T-helper 1 cell treated with Interleukin-12 subunit alpha and Interleukin-12 subunit beta and Interleukin-4 antibody, amounts not matched to agents 30 μg/mL and 1 μg/mL, for 36 hours (primary cell): ENCODE measurements at regions not wholly inside any gene's neighbourhood (a gene's known extent, or its start where the extent isn't known, plus 50 kb on each side); places are given as distances from the start of the nearest gene placed in this dataset.
"Not testable (repeated sequence)": the region's sequence is repeated elsewhere in the genome, so short reads cannot be mapped to it uniquely, and the experiment has no call there.

ENCODE experiments used
- H3K27ac Mint-ChIP-seq: one replicate; pipeline ENCODE4 v1.8.0; 2021; ENCODE audit warnings: mild to moderate bottlenecking, mixed read lengths
- H3K27me3 Mint-ChIP-seq: one replicate; pipeline ENCODE4 v1.8.0; 2021; ENCODE audit warnings: low read depth, mixed read lengths
- H3K36me3 Mint-ChIP-seq: one replicate; pipeline ENCODE4 v1.8.0; 2021; ENCODE audit warnings: low read depth, mixed read lengths
- H3K4me1 Mint-ChIP-seq: one replicate; pipeline ENCODE4 v1.8.0; 2021; ENCODE audit warnings: low read depth, mixed read lengths
- H3K4me3 Mint-ChIP-seq: one replicate; pipeline ENCODE4 v1.8.0; 2021; ENCODE audit warnings: mild to moderate bottlenecking, moderate library complexity, mixed read lengths
- H3K9me3 Mint-ChIP-seq: one replicate; pipeline ENCODE4 v1.8.0; 2021; ENCODE audit warnings: mixed read lengths

- H3K27ac Mint-ChIP-seq = no peak overlapping the region
- no peaks in the 10 kb centered on the region for H3K4me1 Mint-ChIP-seq
Observed at GRCh38 chr20:12925863-12926793, 82.6 kb upstream of the SPTLC3 start.

GRCh38 chr20:12927489-12927888, 81.3 kb upstream of the SPTLC3 start:
- Mint-ChIP-seq H3K27me3 (peaks cover 5% of the 10 kb centered on the region), H3K9me3 (no peaks in the 10 kb centered on the region), H3K27ac (no peak overlapping the region), H3K4me1 (no peaks in the 10 kb centered on the region), H3K4me3 (no peak overlapping the region), H3K36me3 (no peaks in the 10 kb centered on the region)

More at GRCh38 chr20:12925863-12926793, 82.6 kb upstream of the SPTLC3 start:
- H3K36me3 Mint-ChIP-seq = no peaks in the 10 kb centered on the region
- no peaks in the 10 kb centered on the region for H3K9me3 Mint-ChIP-seq
- H3K4me3 Mint-ChIP-seq = no peak overlapping the region
- no peaks in the 10 kb centered on the region for H3K27me3 Mint-ChIP-seq

GRCh38 chr20:12928358-12928754, 80.4 kb upstream of the SPTLC3 start:
- no peak overlapping the region for H3K4me3 Mint-ChIP-seq
- H3K27ac Mint-ChIP-seq = no peak overlapping the region
- H3K27me3 Mint-ChIP-seq = peaks cover 5% of the 10 kb centered on the region
- no peaks in the 10 kb centered on the region for H3K4me1 Mint-ChIP-seq
- H3K36me3 Mint-ChIP-seq = no peaks in the 10 kb centered on the region
- H3K9me3 Mint-ChIP-seq = no peaks in the 10 kb centered on the region

DNA sequence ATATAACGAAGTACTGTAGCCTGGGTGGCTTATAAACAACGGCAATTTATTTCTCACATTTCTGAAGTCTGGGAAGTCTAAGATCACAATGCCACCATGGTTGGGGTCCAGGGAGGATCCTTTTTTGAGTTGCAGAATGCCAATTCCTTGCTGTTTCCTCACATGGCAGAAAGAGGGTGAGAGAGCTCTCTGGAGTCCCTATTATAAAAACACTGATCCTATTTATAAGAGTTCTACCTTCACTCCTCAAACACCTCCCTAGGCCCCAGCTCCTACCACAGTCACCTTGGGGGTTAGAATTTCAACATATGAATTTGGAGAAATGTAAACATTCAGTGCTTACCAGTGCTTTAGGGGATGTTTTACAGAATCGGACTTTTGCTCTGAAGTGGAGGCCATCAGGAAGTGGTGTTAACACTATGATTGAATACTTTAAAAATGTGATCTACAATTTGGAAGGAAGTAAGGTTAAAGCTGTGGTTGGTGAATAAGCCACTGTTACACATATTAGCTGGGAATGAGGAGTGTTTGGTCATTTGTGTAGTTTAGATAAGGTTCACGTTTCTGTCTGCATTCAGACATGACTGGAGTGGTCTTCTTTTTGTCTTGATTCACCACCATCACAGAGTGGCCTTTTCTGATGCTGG, 79.9 kb upstream of the SPTLC3 start:
- Mint-ChIP-seq H3K36me3 (no peaks in the 10 kb centered on the region), H3K4me3 (no peak overlapping the region), H3K4me1 (no peaks in the 10 kb centered on the region), H3K9me3 (no peaks in the 10 kb centered on the region), H3K27ac (no peak overlapping the region), H3K27me3 (peaks cover 5% of the 10 kb centered on the region)

DNA sequence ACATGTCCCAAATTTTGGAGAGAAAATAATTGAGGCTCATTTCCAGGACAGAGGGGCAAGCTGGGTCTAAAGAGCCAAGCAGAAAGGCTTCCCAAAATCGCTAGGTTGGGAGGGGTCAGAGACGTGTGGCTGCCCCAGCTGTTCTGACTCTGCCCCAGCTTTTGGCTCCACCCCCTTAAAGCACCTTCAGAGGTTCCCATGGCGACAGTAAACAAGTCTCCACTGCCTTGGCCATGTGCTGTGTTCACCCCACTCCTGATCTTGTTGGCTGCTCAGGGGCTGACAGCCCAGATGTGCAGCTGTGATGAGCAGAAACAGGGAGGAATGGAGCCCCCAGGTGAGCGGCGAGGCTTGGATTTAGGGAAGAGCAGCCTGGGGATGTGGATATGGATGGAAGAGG, 72.8 kb upstream of the SPTLC3 start:
- Mint-ChIP-seq H3K9me3 (no peaks in the 10 kb centered on the region), H3K27ac (no peak overlapping the region), H3K4me1 (no peaks in the 10 kb centered on the region)

DNA sequence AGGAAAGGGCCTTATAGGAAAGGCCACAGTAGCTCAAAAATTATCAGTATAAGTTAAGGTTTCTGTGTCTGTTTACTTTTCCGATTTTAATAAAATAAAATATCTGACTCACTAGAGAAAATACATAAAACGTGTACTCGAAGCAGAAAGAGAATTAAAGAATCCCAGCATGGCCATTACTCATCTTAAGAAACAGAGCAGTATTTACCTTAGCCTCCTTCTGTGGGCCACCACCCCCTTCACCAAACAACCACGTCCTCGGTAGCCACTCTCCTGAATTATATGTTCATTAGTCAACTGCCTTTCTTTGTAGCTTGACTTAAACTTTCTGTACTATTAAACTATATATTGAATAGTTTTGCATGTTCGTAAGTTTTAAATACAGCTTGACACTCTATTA, 72.2 kb upstream of the SPTLC3 start:
- peaks cover 3% of the 10 kb centered on the region for H3K27me3 Mint-ChIP-seq
- H3K4me3 Mint-ChIP-seq = no peak overlapping the region
- no peak overlapping the region for H3K27ac Mint-ChIP-seq
- H3K36me3 Mint-ChIP-seq = no peaks in the 10 kb centered on the region
- H3K9me3 Mint-ChIP-seq = no peaks in the 10 kb centered on the region
- no peaks in the 10 kb centered on the region for H3K4me1 Mint-ChIP-seq

More for the DNA sequence above, 72.8 kb upstream of the SPTLC3 start:
- Mint-ChIP-seq H3K36me3 (no peaks in the 10 kb centered on the region), H3K4me3 (no peak overlapping the region), H3K27me3 (peaks cover 5% of the 10 kb centered on the region)

DNA sequence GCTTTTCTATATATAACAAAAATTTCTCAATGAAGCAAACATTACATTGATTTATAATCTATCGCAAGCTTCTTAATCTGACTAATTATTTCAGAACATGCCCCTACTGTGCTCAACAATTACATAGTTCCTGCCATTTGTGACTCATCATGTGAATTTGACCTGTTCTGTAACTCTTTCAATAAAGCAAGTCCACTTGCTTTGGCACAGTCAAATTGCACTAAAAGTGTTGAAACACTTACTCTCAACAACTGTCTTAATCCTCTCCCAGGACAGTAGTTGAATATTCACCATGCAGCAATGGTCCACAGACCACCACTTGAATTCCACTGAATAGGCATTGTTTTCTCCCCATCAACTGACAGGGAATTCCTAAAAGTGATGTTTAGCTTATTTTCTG, 67.7 kb upstream of the SPTLC3 start:
- no peaks in the 10 kb centered on the region for H3K9me3 Mint-ChIP-seq
- no peaks in the 10 kb centered on the region for H3K4me1 Mint-ChIP-seq
- H3K27me3 Mint-ChIP-seq = no peaks in the 10 kb centered on the region
- no peaks in the 10 kb centered on the region for H3K36me3 Mint-ChIP-seq
- H3K4me3 Mint-ChIP-seq = no peak overlapping the region
- H3K27ac Mint-ChIP-seq = no peak overlapping the region

- no peaks in the 10 kb centered on the region for H3K9me3 Mint-ChIP-seq
- H3K27me3 Mint-ChIP-seq = no peaks in the 10 kb centered on the region
- H3K27ac Mint-ChIP-seq = no peak overlapping the region
- H3K36me3 Mint-ChIP-seq = no peaks in the 10 kb centered on the region
- no peaks in the 10 kb centered on the region for H3K4me1 Mint-ChIP-seq
- no peak overlapping the region for H3K4me3 Mint-ChIP-seq
Observed at GRCh38 chr20:12942123-12942522, 66.6 kb upstream of the SPTLC3 start.

- H3K4me3 Mint-ChIP-seq = no peak overlapping the region
- H3K27ac Mint-ChIP-seq = no peak overlapping the region
- H3K27me3 Mint-ChIP-seq = no peaks in the 10 kb centered on the region
- H3K9me3 Mint-ChIP-seq = no peaks in the 10 kb centered on the region
- H3K4me1 Mint-ChIP-seq = no peaks in the 10 kb centered on the region
- no peaks in the 10 kb centered on the region for H3K36me3 Mint-ChIP-seq
Observed at GRCh38 chr20:12946789-12947188, 62.0 kb upstream of the SPTLC3 start.

DNA sequence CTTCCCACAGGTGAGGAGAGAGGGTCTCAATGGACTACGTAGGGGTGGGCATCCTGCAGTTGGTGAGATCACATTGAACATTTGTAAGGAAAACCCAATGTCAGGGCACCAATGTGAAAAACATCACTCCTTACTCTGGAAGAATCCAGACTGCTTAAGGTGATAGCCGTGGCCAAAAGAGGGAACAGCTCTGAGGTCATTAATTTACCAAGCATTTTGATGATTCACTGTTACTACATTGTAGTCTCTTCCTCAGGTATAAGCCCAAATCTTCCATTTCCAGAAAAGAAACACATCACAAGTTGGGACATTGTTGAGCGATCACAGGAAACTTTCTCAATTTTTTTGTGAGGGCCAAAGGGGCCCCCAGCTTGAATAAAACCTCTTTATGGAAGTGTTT, 61.1 kb upstream of the SPTLC3 start:
- Mint-ChIP-seq H3K4me1 (no peaks in the 10 kb centered on the region), H3K4me3 (no peak overlapping the region), H3K36me3 (no peaks in the 10 kb centered on the region), H3K27ac (no peak overlapping the region), H3K9me3 (no peaks in the 10 kb centered on the region), H3K27me3 (no peaks in the 10 kb centered on the region)

GRCh38 chr20:12949429-12949980, 59.3 kb upstream of the SPTLC3 start:
- H3K4me1 Mint-ChIP-seq = no peaks in the 10 kb centered on the region
- no peak overlapping the region for H3K27ac Mint-ChIP-seq
- H3K4me3 Mint-ChIP-seq = no peak overlapping the region
- no peaks in the 10 kb centered on the region for H3K27me3 Mint-ChIP-seq
- no peaks in the 10 kb centered on the region for H3K9me3 Mint-ChIP-seq
- H3K36me3 Mint-ChIP-seq = no peaks in the 10 kb centered on the region

- H3K36me3 Mint-ChIP-seq, H3K9me3 Mint-ChIP-seq, H3K27me3 Mint-ChIP-seq, H3K4me1 Mint-ChIP-seq, H3K4me3 Mint-ChIP-seq, H3K27ac Mint-ChIP-seq: not testable (repeated sequence)
Observed at GRCh38 chr20:12954254-12954653, 54.5 kb upstream of the SPTLC3 start.

GRCh38 chr20:12955611-12956010, 53.2 kb upstream of the SPTLC3 start:
- peaks cover 3% of the 10 kb centered on the region for H3K27me3 Mint-ChIP-seq
- no peak overlapping the region for H3K27ac Mint-ChIP-seq
- no peaks in the 10 kb centered on the region for H3K9me3 Mint-ChIP-seq
- H3K4me3 Mint-ChIP-seq = no peak overlapping the region
- H3K36me3 Mint-ChIP-seq = no peaks in the 10 kb centered on the region
- H3K4me1 Mint-ChIP-seq = no peaks in the 10 kb centered on the region

- no peaks in the 10 kb centered on the region for H3K36me3 Mint-ChIP-seq
- H3K27me3 Mint-ChIP-seq = peaks cover 3% of the 10 kb centered on the region
- H3K27ac Mint-ChIP-seq = no peak overlapping the region
- no peak overlapping the region for H3K4me3 Mint-ChIP-seq
- no peaks in the 10 kb centered on the region for H3K9me3 Mint-ChIP-seq
- no peaks in the 10 kb centered on the region for H3K4me1 Mint-ChIP-seq
Observed at GRCh38 chr20:12956303-12956702, 52.5 kb upstream of the SPTLC3 start.

DNA sequence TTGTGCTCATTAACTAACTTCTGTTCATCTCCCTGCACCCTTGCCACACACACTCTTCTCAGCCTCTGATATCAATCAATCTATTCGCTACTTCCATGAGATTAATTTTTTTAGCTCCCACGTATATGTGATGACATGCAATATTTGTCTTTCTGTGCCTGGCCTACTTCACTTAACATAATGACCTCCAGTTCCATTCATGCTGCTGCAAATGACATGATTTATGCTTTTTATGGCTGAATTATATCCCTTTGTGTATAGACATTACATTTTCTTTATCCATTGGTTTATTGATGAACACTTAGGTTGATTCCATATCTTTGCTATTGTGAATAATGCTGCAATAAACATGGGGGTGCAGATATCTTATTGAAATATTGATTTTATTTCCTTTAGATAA, 50.8 kb upstream of the SPTLC3 start:
- Mint-ChIP-seq H3K36me3 (no peaks in the 10 kb centered on the region), H3K27me3 (peaks cover 3% of the 10 kb centered on the region), H3K9me3 (no peaks in the 10 kb centered on the region), H3K27ac (no peak overlapping the region), H3K4me1 (no peaks in the 10 kb centered on the region), H3K4me3 (no peak overlapping the region)
